Urothelium cell line (cell line): ENCODE measurements at regions not wholly inside any gene's neighbourhood (a gene's known extent, or its start where the extent isn't known, plus 50 kb on each side); places are given as distances from the start of the nearest gene placed in this dataset.

Experiments used
- DNase-seq: peaks from one replicate; pipeline ENCODE4 v3.0.0; 2011; ENCODE audit warnings: low spot score, mixed read lengths
- FAIRE-seq: peaks from 2 replicates; lab custom pipeline; 2011; peaks lifted over from hg19 to GRCh38; lab: Jason Lieb, UNC

- FAIRE-seq (no peak), DNase-seq (no peak)
These were observed 629.0 kb upstream of the CDH8 start for GRCh38 chr16:62665269-62665668.

GRCh38 chr16:62664566-62664965 is 628.3 kb upstream of the CDH8 start:
- DNase-seq (no peak), FAIRE-seq (no peak)

DNA sequence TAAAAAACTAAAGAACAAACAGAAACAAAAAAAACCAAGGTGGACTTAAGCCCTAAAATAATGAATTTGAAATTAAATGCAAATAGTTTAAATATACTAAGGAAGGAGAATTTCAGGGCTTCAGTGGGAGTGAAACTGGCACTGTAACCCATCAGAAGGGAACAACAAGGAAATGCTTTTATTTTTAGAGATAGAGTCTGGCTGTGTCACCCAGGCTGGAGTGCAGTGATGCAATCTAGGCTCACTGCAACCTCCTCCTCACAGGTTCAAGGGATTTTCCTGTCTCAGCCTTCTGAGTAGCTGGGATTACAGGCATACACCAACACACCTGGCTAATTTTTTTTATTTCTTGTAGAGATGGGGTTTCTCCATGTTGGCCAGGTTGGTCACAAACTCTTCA is 625.2 kb upstream of the CDH8 start:
- DNase-seq: no peak
- no peak for FAIRE-seq

- DNase-seq (no peak), FAIRE-seq (no peak)
These were observed 620.9 kb upstream of the CDH8 start for GRCh38 chr16:62657116-62657515.

DNA sequence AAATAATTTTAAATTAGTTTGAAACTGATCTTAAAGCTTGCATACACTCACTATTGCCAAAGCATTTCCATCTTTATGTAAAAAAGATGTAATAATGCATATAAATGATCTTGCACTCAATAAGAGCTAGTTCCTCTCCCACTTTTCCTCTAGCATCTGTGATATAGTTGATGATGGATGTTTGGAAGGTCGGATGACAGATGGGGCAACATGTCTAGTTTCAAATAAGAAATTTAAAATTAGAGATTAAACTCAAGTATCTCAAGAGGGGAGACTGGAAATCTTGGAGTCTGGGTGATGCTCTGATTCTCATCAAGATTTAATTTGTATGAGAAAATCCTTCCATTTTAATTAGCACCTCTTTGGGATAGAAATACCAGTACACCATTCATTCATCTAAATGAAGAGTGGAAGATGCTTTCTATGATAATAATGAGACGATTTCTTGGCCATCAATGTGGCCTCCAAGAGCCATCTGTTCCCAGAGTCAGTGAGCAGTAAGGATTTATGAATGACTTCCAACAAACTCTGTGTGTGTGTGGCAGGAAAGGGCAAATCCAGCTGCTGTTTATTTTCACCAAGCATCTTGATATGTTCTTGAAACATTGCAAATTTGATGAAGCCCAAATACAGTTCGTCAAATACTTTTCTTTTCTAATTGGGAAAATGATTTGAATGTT is 616.3 kb upstream of the CDH8 start:
- FAIRE-seq (no peak), DNase-seq (no peak)

- DNase-seq (no peak), FAIRE-seq (no peak)
These were observed 612.0 kb upstream of the CDH8 start for GRCh38 chr16:62648256-62648655.

DNA sequence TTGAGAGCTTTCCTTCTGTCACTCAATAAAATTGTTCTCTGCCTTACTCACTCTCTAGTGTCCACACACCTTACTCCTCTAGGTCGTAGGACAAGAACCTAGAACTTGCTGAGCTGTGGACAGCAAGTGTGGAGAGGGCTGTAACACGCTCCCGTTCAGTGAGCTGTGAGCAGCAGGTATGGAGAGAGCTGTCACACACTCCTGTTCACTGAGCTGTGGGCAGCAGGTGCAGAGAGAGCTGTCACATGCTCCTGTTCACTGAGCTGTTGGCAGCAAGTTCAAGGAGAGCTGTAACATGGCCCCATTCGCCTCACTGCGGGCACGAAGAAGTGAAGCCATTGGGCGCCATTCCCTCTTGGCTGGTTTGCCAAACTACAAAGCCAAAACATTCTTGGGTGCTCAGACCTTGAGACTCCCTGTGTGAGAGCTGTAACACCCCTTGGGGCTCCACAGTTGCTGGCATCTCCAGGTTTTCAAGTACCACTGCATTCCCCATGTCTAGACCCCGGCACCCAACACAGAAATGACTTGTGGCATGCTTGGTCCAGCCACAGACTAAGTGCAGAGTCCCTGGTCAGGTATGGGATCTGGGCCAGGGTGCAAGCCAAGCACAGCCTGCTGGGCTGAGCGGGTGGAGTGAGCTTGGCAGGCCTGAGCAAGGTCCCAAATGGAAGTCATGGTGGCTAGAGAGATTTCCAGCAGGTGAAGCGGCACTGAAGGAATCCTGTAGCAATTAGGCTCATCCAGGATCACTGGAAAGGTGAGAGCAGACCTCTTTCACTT is 608.0 kb upstream of the CDH8 start:
- DNase-seq (no peak), FAIRE-seq (no peak)

- FAIRE-seq: no peak
- DNase-seq: no peak
These were observed 606.4 kb upstream of the CDH8 start for GRCh38 chr16:62642677-62643076.

- no peak for FAIRE-seq
- DNase-seq: no peak
These were observed 603.7 kb upstream of the CDH8 start for GRCh38 chr16:62639890-62640289.

DNA sequence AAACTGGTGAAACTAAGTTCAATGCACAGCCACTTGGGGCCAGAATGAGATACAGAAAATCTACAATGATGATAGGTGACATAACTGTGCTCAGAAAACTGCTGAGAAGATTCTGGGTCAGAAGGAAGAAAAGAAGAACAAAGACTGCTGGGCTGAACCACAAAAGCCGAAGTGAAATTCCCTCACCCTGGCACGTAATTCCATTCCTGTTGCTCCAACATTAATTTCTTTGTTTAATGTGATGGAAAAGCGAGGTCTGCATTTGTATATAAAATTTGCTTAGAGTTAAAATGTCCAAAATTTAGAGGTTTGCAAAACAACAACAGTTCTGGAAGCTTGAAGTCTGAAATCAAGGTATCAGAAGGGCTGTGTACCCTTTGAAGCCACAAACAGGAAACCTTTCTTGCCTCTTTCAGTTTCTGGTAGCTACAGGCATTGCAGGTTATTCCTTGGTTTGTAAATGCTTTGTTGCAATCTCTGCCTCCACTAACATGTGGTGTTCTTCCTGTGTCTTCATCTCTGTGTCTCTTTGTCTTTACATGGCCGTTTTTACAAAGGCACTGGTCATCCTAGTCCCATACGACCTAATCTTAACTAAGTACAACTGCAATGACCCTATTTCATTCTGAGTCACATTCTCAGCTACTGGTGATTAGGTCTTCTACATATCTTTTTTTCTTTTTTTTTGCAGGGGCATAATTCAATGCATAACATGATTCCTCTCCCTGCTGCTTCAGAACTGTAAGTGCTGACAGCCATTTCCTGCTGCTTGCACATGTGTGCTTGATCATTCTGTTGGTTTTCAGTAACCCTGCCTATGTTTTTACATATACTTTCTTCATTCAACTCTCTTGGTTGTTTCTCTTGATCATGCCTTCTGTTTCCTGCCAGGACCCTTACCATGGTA is 603.0 kb upstream of the CDH8 start:
- DNase-seq (no peak), FAIRE-seq (no peak)

- DNase-seq: no peak
- no peak for FAIRE-seq
These were observed 602.2 kb upstream of the CDH8 start for GRCh38 chr16:62638324-62638911.

GRCh38 chr16:62625326-62625725 is 589.1 kb upstream of the CDH8 start:
- DNase-seq (no peak), FAIRE-seq (no peak)

GRCh38 chr16:62620275-62620674 is 584.0 kb upstream of the CDH8 start:
- FAIRE-seq (no peak), DNase-seq (no peak)

GRCh38 chr16:62615526-62615925 is 579.3 kb upstream of the CDH8 start:
- DNase-seq: no peak
- FAIRE-seq: no peak

- FAIRE-seq (no peak), DNase-seq (no peak)
These were observed 574.1 kb upstream of the CDH8 start for GRCh38 chr16:62610291-62610690.

- DNase-seq (no peak), FAIRE-seq (no peak)
These were observed 566.6 kb upstream of the CDH8 start for GRCh38 chr16:62602790-62603189.

DNA sequence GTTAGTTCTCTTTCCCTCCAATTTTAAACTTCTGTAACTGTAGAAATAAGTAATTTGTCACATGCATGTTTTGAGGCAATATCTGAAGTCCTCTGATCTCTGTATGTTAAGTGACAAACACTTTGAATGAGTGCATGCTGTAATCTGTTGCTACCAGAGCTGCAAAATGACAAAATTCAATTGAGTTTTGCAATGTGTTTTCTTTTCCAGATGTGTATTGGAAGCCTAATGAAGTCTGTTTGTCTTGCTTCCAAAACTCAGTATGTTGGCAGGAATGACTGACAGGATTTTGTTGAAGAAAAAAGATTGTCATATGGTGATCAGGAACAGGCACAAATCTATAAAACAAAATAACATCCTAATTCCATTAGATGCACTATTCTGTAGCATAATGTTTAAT is 561.6 kb upstream of the CDH8 start:
- FAIRE-seq: no peak

DNA sequence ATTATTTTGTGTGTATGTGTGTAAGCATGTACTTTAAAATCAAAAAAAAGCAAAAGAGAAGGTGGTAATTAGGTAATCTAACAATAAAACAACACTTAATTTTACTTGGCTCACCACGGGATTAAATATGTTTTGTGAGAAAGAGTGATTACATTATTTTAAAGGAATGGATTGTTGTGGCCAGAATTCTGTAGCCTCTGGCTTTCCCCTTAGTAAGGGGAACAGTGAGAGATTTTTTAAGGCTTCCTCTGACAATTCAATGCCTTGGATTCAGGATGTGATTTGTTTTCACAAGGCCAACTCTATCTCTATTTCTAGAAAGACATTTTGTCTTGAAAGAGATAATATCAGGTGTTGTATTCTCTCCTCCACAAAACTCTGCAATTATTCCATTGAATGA is 560.3 kb upstream of the CDH8 start:
- FAIRE-seq: no peak
- no peak for DNase-seq

More for the DNA sequence above, 561.6 kb upstream of the CDH8 start:
- no peak for DNase-seq

DNA sequence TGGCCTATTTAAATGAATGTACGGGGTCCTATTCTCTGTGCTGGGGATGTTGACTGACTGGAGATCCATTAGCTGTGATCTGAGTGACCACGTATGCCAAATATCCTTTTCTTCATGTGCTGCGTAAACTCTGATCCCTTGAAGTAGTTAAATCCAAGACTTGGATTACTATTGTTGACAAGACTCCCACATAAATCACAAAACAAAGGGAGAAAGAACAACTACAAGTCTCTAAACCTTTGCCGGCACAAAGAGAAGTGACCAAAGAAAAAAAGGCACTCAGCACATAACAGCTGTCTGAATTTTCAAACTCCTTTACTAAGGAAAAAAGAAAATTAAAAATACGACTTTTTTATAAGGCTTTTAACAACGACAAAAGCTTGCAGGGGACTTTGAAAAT is 559.9 kb upstream of the CDH8 start:
- DNase-seq (no peak), FAIRE-seq (no peak)

DNA sequence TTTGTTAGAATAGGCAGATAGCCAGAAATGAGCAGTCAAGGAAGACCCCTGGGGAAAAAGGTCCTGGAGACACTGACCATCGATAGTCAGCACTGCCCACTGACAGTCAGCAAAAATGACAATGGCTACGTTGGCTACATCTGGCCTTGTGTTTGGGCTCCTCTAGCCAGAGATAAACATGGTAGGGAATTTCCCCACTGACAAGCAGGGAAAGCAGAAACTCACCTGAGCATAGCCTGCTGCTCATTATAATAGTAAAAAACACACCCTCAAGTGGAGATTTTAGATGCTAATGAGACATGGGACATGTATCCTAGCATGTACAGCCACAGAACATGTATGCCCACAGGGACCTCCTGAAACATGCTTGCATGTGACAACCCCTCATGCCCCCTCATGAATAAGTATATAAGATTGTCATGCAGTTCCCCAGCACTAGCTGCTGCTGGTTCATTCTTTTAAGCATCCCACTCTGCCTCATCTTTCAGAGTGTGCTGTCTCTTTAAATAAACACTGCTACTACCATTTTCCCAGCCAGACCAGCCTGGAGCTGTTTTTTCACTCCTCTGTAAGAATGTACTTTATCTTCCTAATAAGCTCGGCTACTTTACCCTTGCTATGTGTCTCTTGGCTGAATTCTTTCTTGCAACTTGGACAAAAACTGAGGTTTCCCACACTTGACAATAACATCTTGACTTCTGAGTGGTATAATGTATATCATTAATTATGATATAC is 550.1 kb upstream of the CDH8 start:
- DNase-seq: no peak
- FAIRE-seq: no peak
